Testis (tissue), 2 donors: ENCODE measurements at regions not wholly inside any gene's neighbourhood (a gene's known extent, or its start where the extent isn't known, plus 50 kb on each side); places are given as distances from the start of the nearest gene placed in this dataset.

Source experiments
- DNase-seq: peaks from one replicate; pipeline ENCODE4 v3.0.0-alpha.2; 2019
- H3K27ac ChIP-seq, 2 donors: fragments of 200-600 bp; sonication (generic); one replicate each; pipeline ENCODE4 v1.5.1; 2019
- H3K27me3 ChIP-seq: fragments of 200-600 bp; sonication (generic); one replicate; pipeline ENCODE4 v1.5.1; 2019
- H3K36me3 ChIP-seq: fragments of 200-600 bp; sonication (generic); one replicate; pipeline ENCODE4 v1.5.1; 2017; ENCODE audit warnings: low read depth; ENCODE audit errors: missing control alignments
- H3K4me1 ChIP-seq: fragments of 200-600 bp; sonication (generic); one replicate; pipeline ENCODE4 v1.5.1; 2019
- H3K4me3 ChIP-seq, 2 donors: fragments of 200-600 bp; sonication (generic); one replicate each; pipeline ENCODE4 v1.5.1; 2017 to 2019
- H3K9me3 ChIP-seq: fragments of 200-600 bp; sonication (generic); one replicate; pipeline ENCODE4 v1.5.1; 2017
- POLR2A ChIP-seq: fragments of 450-650 bp; IDR thresholded peaks from one replicate; pipeline ENCODE4 v1.6.1; 2017; ENCODE audit warnings: antibody characterized with exemption, mild to moderate bottlenecking, moderate library complexity
- WGBS, 2 donors: methylation state at CpG; one replicate each; pipeline ENCODE4 v1.1.5; 2018; 5-methylcytosine and 5-hydroxymethylcytosine counted together
- intact Hi-C: fragments of 100-400 bp; cut with DNase I; formaldehyde crosslinking; loops from one replicate; pipeline ENCODE4 v1.15.1; 2023; ENCODE audit warnings: low total_unique reads
- TF ChIP-seq, protein P1 (sequence below), 3 experiments: fragments of 450-650 bp in 2 of 3; fragments of 200-600 bp in 1 of 3; sonication (generic) in 1 of 3; IDR thresholded peaks; one replicate each; pipeline ENCODE4 v1.5.1; 2016 to 2019; ENCODE audit warnings: antibody characterized with exemption in 3 of 3, mild to moderate bottlenecking in 2 of 3, moderate library complexity in 1 of 3

DNA sequence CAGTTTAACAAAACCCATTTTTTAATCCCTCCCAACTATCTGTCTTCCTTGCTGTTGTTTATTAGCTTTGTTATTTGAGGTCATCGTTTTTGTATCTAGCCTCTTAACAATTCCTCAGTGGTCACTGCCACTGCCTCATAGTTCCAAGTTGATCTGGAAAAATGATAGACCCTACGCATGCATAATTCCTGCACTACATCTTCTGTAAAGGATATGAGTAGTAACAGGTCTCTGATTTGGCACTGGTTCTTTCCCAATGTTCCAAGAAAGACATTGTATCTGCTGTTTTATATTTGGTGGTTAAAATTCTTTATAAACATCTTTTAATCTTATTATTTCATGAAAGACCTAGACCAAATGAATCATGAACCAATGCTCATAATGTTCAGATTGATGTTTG is 166.6 kb downstream of the ZNF330 start:
- TF ChIP-seq POLR2A, result no peak
- TF ChIP-seq, protein P1, sequence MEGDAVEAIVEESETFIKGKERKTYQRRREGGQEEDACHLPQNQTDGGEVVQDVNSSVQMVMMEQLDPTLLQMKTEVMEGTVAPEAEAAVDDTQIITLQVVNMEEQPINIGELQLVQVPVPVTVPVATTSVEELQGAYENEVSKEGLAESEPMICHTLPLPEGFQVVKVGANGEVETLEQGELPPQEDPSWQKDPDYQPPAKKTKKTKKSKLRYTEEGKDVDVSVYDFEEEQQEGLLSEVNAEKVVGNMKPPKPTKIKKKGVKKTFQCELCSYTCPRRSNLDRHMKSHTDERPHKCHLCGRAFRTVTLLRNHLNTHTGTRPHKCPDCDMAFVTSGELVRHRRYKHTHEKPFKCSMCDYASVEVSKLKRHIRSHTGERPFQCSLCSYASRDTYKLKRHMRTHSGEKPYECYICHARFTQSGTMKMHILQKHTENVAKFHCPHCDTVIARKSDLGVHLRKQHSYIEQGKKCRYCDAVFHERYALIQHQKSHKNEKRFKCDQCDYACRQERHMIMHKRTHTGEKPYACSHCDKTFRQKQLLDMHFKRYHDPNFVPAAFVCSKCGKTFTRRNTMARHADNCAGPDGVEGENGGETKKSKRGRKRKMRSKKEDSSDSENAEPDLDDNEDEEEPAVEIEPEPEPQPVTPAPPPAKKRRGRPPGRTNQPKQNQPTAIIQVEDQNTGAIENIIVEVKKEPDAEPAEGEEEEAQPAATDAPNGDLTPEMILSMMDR (IDR thresholded peaks at IDR 0.05), result no peak
- Histone ChIP-seq H3K27ac (no peak overlapping the region), H3K9me3 (no peaks in the 10 kb centered on the region), H3K36me3 (no peaks in the 10 kb centered on the region), H3K27me3 (no peaks in the 10 kb centered on the region), H3K4me1 (no peaks in the 10 kb centered on the region), H3K4me3 (no peak overlapping the region)
- intact Hi-C loops, result no loop called here
- WGBS, 2 donors, result 79 to 83% methylated on average over 2 of the region's 2 CpGs
- no peak for DNase-seq

DNA sequence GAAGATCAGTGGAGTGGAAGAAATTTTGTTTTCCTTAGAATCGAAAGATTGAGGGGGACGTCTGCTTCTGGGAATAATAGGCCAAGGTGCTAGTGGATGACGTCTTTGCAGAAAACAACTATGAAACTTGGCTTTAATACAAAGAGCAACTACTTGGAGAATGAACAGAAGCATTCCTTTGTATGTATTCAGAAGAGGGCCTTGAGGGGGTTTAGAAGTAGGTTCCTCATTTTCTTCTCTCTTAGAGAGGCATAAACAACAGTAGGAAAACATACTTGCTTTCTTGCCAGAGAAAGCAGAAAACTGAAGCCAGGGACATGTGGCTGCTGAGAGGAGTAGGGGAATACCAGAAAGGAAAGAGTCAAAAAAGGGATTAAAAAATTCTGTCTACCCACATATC is 167.8 kb downstream of the ZNF330 start:
- WGBS, 2 donors, result 65 to 73% methylated on average over 3 of the region's 3 CpGs
- intact Hi-C loops, result no loop called here
- Histone ChIP-seq H3K4me1 (no peaks in the 10 kb centered on the region), H3K27me3 (no peaks in the 10 kb centered on the region), H3K4me3 (no peak overlapping the region), H3K27ac (no peak overlapping the region), H3K36me3 (no peaks in the 10 kb centered on the region), H3K9me3 (no peaks in the 10 kb centered on the region)
- no peak for TF ChIP-seq POLR2A
- TF ChIP-seq, protein P1 (IDR thresholded peaks at IDR 0.05), result no peak
- no peak for DNase-seq

DNA sequence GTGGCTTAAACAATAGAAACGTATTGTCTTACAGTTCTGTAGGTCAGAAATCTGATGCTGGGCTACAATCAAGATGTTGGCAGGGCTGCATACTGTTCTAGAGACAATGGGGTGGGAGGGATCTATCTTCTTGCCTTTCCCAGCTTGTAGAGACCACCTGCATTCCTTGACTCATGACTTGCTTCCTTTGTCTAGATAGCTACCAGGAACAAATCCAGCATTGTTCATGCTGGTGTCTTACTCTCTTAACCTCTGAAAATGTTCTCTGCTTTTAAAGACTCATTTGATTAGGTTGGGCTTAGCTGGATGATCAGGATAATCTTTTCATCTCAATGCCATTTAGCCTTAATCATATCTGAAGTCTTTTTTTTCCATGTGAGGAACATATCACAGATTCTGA is 169.0 kb downstream of the ZNF330 start:
- DNase-seq, result no peak
- Histone ChIP-seq H3K27ac (no peak overlapping the region), H3K27me3 (no peaks in the 10 kb centered on the region), H3K4me1 (no peaks in the 10 kb centered on the region), H3K9me3 (no peaks in the 10 kb centered on the region), H3K4me3 (no peak overlapping the region), H3K36me3 (no peaks in the 10 kb centered on the region)
- WGBS, 2 donors, result 66 to 77% methylated on average over 1 of the region's 1 CpG
- intact Hi-C loops, result no loop called here
- TF ChIP-seq, protein P1 (IDR thresholded peaks at IDR 0.05), result no peak
- TF ChIP-seq POLR2A, result no peak

DNA sequence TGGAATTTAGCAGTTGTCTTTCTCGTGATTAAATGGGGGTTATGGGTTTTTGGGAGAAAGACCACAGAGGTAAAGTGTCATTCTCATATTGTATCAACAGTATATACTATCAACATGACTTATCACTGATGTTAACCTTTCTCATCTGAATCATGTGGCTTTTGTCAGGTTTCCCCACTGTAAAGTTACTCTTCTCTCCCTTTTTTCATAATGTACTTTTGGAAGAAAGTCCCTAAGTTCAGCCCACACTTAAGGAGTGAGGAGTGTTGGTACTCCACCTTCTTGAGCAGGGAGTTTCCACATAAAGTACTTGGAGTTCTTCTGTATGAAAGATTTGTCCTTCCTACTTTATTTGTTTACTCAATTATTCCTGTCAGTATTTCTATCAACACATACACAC is 169.9 kb downstream of the ZNF330 start:
- no peak for TF ChIP-seq POLR2A
- TF ChIP-seq, protein P1 (IDR thresholded peaks at IDR 0.05), result no peak
- Histone ChIP-seq H3K27ac (no peak overlapping the region), H3K4me3 (no peak overlapping the region), H3K4me1 (no peaks in the 10 kb centered on the region), H3K36me3 (no peaks in the 10 kb centered on the region), H3K9me3 (no peaks in the 10 kb centered on the region), H3K27me3 (no peaks in the 10 kb centered on the region)
- 44 to 54% methylated on average over 1 of the region's 1 CpG for WGBS, 2 donors
- DNase-seq, result no peak
- intact Hi-C loops, result no loop called here

DNA sequence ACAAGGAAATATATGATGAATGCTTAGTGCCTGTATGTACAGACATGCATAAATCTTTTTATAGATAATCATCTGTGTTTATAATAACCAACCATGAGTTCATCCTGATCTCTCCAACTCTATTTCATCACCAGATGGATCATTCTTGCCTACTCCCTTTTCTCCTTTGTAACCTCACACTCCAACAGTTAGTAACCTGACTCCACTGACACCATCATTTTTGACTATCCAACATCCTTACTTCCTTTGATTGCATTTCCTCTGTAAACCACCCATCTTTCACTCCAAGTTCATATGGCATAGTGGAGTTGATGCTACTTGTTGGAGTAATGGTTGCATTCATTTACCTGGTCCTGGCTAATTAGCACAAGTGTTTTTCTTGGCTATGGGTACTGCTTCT is 170.6 kb downstream of the ZNF330 start:
- H3K27ac ChIP-seq, result no peak overlapping the region
- TF ChIP-seq POLR2A, result no peak
- TF ChIP-seq, protein P1 (IDR thresholded peaks at IDR 0.05), result no peak
- intact Hi-C loops, result no loop called here
- no peak for DNase-seq
- H3K9me3 ChIP-seq, result no peaks in the 10 kb centered on the region
- H3K4me3 ChIP-seq, result no peak overlapping the region
- H3K4me1 ChIP-seq, result no peaks in the 10 kb centered on the region
- H3K36me3 ChIP-seq, result no peaks in the 10 kb centered on the region
- no peaks in the 10 kb centered on the region for H3K27me3 ChIP-seq
